ENCODE measurements at regions not wholly inside any gene's neighbourhood (a gene's known extent, or its start where the extent isn't known, plus 50 kb on each side); places are given as distances from the start of the nearest gene placed in this dataset.

DNA sequence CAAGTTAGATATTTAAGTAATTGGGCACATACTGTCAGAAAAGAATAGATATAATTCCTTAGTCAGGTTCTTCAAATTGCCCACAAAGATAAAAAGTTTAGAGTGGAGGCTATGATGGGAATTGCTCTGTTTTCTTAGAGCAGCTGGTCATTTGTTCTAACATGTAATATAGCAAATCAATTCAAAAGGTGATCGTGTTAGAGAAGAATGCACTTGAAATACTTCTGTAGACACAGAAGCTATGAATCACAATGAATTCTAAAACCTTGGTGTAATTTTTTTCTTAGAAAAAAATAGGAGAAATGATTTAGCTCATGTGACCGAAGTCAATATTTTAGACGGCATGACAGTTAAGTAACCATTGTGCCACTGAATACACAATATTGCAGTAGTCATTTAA is 918.1 kb upstream of the LRATD1 start:
- Mint-ChIP-seq H3K4me3 (ENCODE audit: unreplicated experiment) (no peak overlapping the region), H3K27me3 (ENCODE audit: unreplicated experiment) (no peaks in the 10 kb centered on the region), H3K4me1 (ENCODE audit: unreplicated experiment) (peaks cover 3% of the 10 kb centered on the region), H3K36me3 (ENCODE audit: low read depth, unreplicated experiment) (no peaks in the 10 kb centered on the region), H3K9me3 (ENCODE audit: unreplicated experiment) (no peaks in the 10 kb centered on the region), H3K27ac (ENCODE audit: unreplicated experiment) (no peak overlapping the region)
- DNase-seq (ENCODE audit: low spot score) = no peak
- TF ChIP-seq, protein P1, sequence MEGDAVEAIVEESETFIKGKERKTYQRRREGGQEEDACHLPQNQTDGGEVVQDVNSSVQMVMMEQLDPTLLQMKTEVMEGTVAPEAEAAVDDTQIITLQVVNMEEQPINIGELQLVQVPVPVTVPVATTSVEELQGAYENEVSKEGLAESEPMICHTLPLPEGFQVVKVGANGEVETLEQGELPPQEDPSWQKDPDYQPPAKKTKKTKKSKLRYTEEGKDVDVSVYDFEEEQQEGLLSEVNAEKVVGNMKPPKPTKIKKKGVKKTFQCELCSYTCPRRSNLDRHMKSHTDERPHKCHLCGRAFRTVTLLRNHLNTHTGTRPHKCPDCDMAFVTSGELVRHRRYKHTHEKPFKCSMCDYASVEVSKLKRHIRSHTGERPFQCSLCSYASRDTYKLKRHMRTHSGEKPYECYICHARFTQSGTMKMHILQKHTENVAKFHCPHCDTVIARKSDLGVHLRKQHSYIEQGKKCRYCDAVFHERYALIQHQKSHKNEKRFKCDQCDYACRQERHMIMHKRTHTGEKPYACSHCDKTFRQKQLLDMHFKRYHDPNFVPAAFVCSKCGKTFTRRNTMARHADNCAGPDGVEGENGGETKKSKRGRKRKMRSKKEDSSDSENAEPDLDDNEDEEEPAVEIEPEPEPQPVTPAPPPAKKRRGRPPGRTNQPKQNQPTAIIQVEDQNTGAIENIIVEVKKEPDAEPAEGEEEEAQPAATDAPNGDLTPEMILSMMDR (IDR thresholded peaks at IDR 0.05; ENCODE audit: unreplicated experiment) = no peak

DNA sequence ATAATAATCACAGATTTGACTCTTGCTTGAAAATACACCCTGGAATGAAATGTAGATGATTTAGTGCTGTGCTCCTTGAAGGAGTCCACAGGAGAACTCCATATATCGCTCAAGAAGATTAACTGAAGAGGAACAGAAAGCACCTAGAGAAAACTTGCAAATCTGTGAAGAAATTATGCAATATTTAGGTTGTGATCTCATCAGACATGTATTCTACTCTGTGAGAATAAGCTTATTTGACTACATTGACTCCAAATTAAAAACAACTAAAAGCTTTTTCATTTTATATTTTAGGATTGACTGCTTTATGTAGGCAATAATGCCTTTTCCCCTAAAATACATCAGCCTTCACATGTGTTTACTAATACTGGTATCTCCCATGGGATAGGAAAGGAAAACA is 906.6 kb upstream of the LRATD1 start:
- H3K27ac Mint-ChIP-seq (ENCODE audit: unreplicated experiment) = no peak overlapping the region
- H3K27me3 Mint-ChIP-seq (ENCODE audit: unreplicated experiment) = peaks cover 1% of the 10 kb centered on the region
- TF ChIP-seq, protein P1 (IDR thresholded peaks at IDR 0.05; ENCODE audit: unreplicated experiment) = no peak
- H3K4me3 Mint-ChIP-seq (ENCODE audit: unreplicated experiment) = no peak overlapping the region
- no peaks in the 10 kb centered on the region for H3K36me3 Mint-ChIP-seq (ENCODE audit: low read depth, unreplicated experiment)
- H3K9me3 Mint-ChIP-seq (ENCODE audit: unreplicated experiment) = no peaks in the 10 kb centered on the region
- DNase-seq (ENCODE audit: low spot score) = no peak
- no peaks in the 10 kb centered on the region for H3K4me1 Mint-ChIP-seq (ENCODE audit: unreplicated experiment)

DNA sequence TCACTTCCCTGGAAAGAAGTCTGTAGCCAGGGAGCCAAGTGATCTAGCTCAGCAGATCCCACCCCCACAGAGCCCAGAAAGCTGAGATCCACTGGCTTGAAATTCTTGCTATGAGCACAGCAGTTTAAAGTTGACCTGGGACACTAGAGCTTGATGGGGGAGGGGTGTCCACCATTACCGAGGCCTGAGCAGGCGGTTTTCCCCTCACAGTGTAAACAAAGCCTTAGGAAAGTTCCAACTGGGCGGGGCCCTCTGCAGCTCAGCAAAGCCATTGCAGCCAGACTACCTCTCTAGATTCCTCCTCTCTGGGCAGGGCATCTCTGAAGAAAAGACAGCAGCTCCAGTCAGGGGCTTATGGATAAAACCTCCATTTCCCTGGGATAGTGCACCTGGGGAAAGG is 887.2 kb upstream of the LRATD1 start:
- Mint-ChIP-seq H3K36me3 (ENCODE audit: low read depth, unreplicated experiment) (peaks cover 11% of the 10 kb centered on the region), H3K4me3 (ENCODE audit: unreplicated experiment) (no peak overlapping the region), H3K27me3 (ENCODE audit: unreplicated experiment) (no peaks in the 10 kb centered on the region), H3K9me3 (ENCODE audit: unreplicated experiment) (peaks cover 6% of the 10 kb centered on the region), H3K27ac (ENCODE audit: unreplicated experiment) (no peak overlapping the region), H3K4me1 (ENCODE audit: unreplicated experiment) (peaks cover 18% of the 10 kb centered on the region)
- TF ChIP-seq, protein P1 (IDR thresholded peaks at IDR 0.05; ENCODE audit: unreplicated experiment) = no peak
- DNase-seq (ENCODE audit: low spot score) = no peak

DNA sequence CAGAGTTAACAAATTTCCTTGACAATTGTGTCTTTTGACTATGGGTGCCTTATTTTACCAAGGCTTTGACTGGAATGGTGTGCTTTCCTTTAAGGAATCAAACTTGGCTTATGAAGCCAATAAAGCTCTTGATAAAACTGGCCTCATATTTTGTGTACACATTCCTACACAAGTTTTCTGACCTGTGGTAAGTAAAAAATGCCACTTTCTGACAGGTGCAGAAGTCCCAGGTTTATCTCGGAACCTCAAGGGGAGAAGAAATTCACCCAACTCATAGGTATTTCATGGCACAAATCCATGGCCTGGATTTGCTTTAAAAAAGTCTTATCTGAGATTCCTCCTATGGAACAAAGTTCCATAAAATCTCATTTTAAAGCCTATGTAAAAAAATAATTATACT is 880.6 kb upstream of the LRATD1 start:
- TF ChIP-seq, protein P1 (IDR thresholded peaks at IDR 0.05; ENCODE audit: unreplicated experiment) = no peak
- peaks cover 6% of the 10 kb centered on the region for H3K9me3 Mint-ChIP-seq (ENCODE audit: unreplicated experiment)
- H3K36me3 Mint-ChIP-seq (ENCODE audit: low read depth, unreplicated experiment) = no peaks in the 10 kb centered on the region
- no peaks in the 10 kb centered on the region for H3K27me3 Mint-ChIP-seq (ENCODE audit: unreplicated experiment)
- no peak for DNase-seq (ENCODE audit: low spot score)
- no peak overlapping the region for H3K27ac Mint-ChIP-seq (ENCODE audit: unreplicated experiment)
- H3K4me3 Mint-ChIP-seq (ENCODE audit: unreplicated experiment) = no peak overlapping the region
- no peaks in the 10 kb centered on the region for H3K4me1 Mint-ChIP-seq (ENCODE audit: unreplicated experiment)

DNA sequence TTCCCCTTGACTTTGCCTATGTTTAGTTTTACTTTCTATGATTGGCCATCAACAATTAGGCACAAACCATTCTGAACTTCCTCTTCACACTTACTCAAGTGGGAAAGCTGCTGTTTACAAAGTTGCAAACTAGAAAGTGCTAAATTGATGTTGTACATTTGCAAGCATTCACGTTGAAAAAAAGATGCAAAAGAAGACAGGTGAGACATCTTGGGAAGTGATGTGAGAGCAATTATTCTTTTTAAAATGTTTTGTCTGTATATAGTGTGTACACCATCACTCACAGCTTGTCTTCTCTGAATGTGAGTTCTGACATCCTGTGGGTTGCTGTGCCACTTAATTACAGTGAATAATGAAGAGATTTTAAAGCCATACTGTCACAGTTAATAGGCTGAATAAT is 874.1 kb upstream of the LRATD1 start:
- TF ChIP-seq, protein P1 (IDR thresholded peaks at IDR 0.05; ENCODE audit: unreplicated experiment) = no peak
- Mint-ChIP-seq H3K27ac (ENCODE audit: unreplicated experiment) (no peak overlapping the region), H3K27me3 (ENCODE audit: unreplicated experiment) (no peaks in the 10 kb centered on the region), H3K36me3 (ENCODE audit: low read depth, unreplicated experiment) (no peaks in the 10 kb centered on the region), H3K9me3 (ENCODE audit: unreplicated experiment) (no peaks in the 10 kb centered on the region), H3K4me1 (ENCODE audit: unreplicated experiment) (no peaks in the 10 kb centered on the region), H3K4me3 (ENCODE audit: unreplicated experiment) (no peak overlapping the region)
- DNase-seq (ENCODE audit: low spot score) = no peak
